Muscle layer of duodenum (tissue), 2 donors: ENCODE measurements at regions not wholly inside any gene's neighbourhood (a gene's known extent, or its start where the extent isn't known, plus 50 kb on each side); places are given as distances from the start of the nearest gene placed in this dataset.
"Not testable (repeated sequence)": the region's sequence is repeated elsewhere in the genome, so short reads cannot be mapped to it uniquely, and the experiment has no call there.

Source experiments
- H3K27ac ChIP-seq: one replicate; pipeline ENCODE4 v1.7.0; 2013; ENCODE audit warnings: mild to moderate bottlenecking, low read length
- H3K27me3 ChIP-seq: one replicate; pipeline ENCODE4 v1.7.0; 2013; ENCODE audit warnings: low read depth, mild to moderate bottlenecking, control low read depth, low read length
- H3K36me3 ChIP-seq, 2 donors: one replicate each; pipeline ENCODE4 v1.7.0; 2013; ENCODE audit warnings: low read length in 2 of 2, control low read depth in 1 of 2, mild to moderate bottlenecking in 1 of 2; ENCODE audit not compliant: insufficient read depth in 2 of 2, control insufficient read depth in 1 of 2
- H3K4me1 ChIP-seq, 2 donors: one replicate each; pipeline ENCODE4 v1.7.0; 2013; ENCODE audit warnings: low read length in 2 of 2, mild to moderate bottlenecking in 2 of 2, control low read depth in 1 of 2, moderate library complexity in 1 of 2; ENCODE audit not compliant: insufficient read depth in 2 of 2, control insufficient read depth in 1 of 2
- H3K4me3 ChIP-seq, 2 donors: one replicate each; pipeline ENCODE4 v1.7.0; 2013; ENCODE audit warnings: low read length in 2 of 2, low read depth in 1 of 2, mild to moderate bottlenecking in 1 of 2
- H3K9me3 ChIP-seq, 2 donors: one replicate each; pipeline ENCODE4 v1.7.0; 2013; ENCODE audit warnings: low read length in 2 of 2, control low read depth in 1 of 2, mild to moderate bottlenecking in 1 of 2; ENCODE audit not compliant: control insufficient read depth in 1 of 2
- donor health status: healthy.

- Histone ChIP-seq H3K4me1 (no peaks in the 10 kb centered on the region), H3K9me3 (no peaks in the 10 kb centered on the region)
These were observed 535.7 kb upstream of the ACO1 start for GRCh38 chr9:31848505-31849285.

GRCh38 chr9:31854187-31854586 is 530.3 kb upstream of the ACO1 start:
- H3K9me3 ChIP-seq = peaks cover 0 to 8% of the 10 kb centered on the region in 2 donors
- no peak overlapping the region for H3K4me3 ChIP-seq
- no peak overlapping the region for H3K27ac ChIP-seq
- H3K4me1 ChIP-seq = no peaks in the 10 kb centered on the region
- no peaks in the 10 kb centered on the region for H3K27me3 ChIP-seq
- H3K36me3 ChIP-seq = no peaks in the 10 kb centered on the region

More at GRCh38 chr9:31848505-31849285, 535.7 kb upstream of the ACO1 start:
- no peaks in the 10 kb centered on the region for H3K36me3 ChIP-seq
- no peak overlapping the region for H3K27ac ChIP-seq
- H3K27me3 ChIP-seq = no peaks in the 10 kb centered on the region
- H3K4me3 ChIP-seq = no peak overlapping the region

- no peaks in the 10 kb centered on the region for H3K4me1 ChIP-seq
- H3K36me3 ChIP-seq = no peaks in the 10 kb centered on the region
- no peak overlapping the region for H3K27ac ChIP-seq
- H3K4me3 ChIP-seq = no peak overlapping the region
- H3K27me3 ChIP-seq = no peaks in the 10 kb centered on the region
- H3K9me3 ChIP-seq = peaks cover 0 to 3% of the 10 kb centered on the region in 2 donors
These were observed 515.6 kb upstream of the ACO1 start for GRCh38 chr9:31868830-31869229.

- no peaks in the 10 kb centered on the region for H3K27me3 ChIP-seq
- no peaks in the 10 kb centered on the region for H3K4me1 ChIP-seq
- H3K27ac ChIP-seq = no peak overlapping the region
- H3K4me3 ChIP-seq = no peak overlapping the region
- H3K9me3 ChIP-seq = peaks cover 0 to 3% of the 10 kb centered on the region in 2 donors
- no peaks in the 10 kb centered on the region for H3K36me3 ChIP-seq
These were observed 514.2 kb upstream of the ACO1 start for GRCh38 chr9:31870276-31870675.

GRCh38 chr9:31873722-31874121 is 510.7 kb upstream of the ACO1 start:
- H3K27ac ChIP-seq = no peak overlapping the region
- H3K4me3 ChIP-seq = no peak overlapping the region
- no peaks in the 10 kb centered on the region for H3K27me3 ChIP-seq
- no peaks in the 10 kb centered on the region for H3K36me3 ChIP-seq
- peaks cover 0 to 3% of the 10 kb centered on the region in 2 donors for H3K9me3 ChIP-seq
- no peaks in the 10 kb centered on the region for H3K4me1 ChIP-seq

- Histone ChIP-seq H3K27me3 (no peaks in the 10 kb centered on the region), H3K36me3 (no peaks in the 10 kb centered on the region), H3K27ac (no peak overlapping the region), H3K4me1 (no peaks in the 10 kb centered on the region), H3K4me3 (no peak overlapping the region), H3K9me3 (no peaks in the 10 kb centered on the region)
These were observed 490.4 kb upstream of the ACO1 start for GRCh38 chr9:31894008-31894407.

GRCh38 chr9:31908158-31908890 is 476.1 kb upstream of the ACO1 start:
- H3K27ac ChIP-seq = no peak overlapping the region
- H3K27me3 ChIP-seq = no peaks in the 10 kb centered on the region
- no peaks in the 10 kb centered on the region for H3K4me1 ChIP-seq
- H3K36me3 ChIP-seq = no peaks in the 10 kb centered on the region
- H3K9me3 ChIP-seq = no peaks in the 10 kb centered on the region
- no peak overlapping the region for H3K4me3 ChIP-seq

GRCh38 chr9:31908891-31909480 is 475.5 kb upstream of the ACO1 start:
- no peaks in the 10 kb centered on the region for H3K36me3 ChIP-seq
- H3K27ac ChIP-seq = no peak overlapping the region
- H3K27me3 ChIP-seq = no peaks in the 10 kb centered on the region
- H3K4me3 ChIP-seq = no peak overlapping the region
- no peaks in the 10 kb centered on the region for H3K9me3 ChIP-seq
- H3K4me1 ChIP-seq = no peaks in the 10 kb centered on the region

GRCh38 chr9:31912636-31913035 is 471.8 kb upstream of the ACO1 start:
- Histone ChIP-seq H3K36me3 (no peaks in the 10 kb centered on the region), H3K4me1 (no peaks in the 10 kb centered on the region), H3K27ac (no peak overlapping the region), H3K27me3 (no peaks in the 10 kb centered on the region), H3K4me3 (no peak overlapping the region), H3K9me3 (no peaks in the 10 kb centered on the region)

- Histone ChIP-seq H3K27ac (no peak overlapping the region), H3K4me1 (no peaks in the 10 kb centered on the region), H3K36me3 (no peaks in the 10 kb centered on the region), H3K4me3 (no peak overlapping the region), H3K27me3 (no peaks in the 10 kb centered on the region), H3K9me3 (no peaks in the 10 kb centered on the region)
These were observed 467.7 kb upstream of the ACO1 start for GRCh38 chr9:31916591-31917241.

- H3K4me1 ChIP-seq, H3K4me3 ChIP-seq, H3K36me3 ChIP-seq, H3K9me3 ChIP-seq, H3K27ac ChIP-seq, H3K27me3 ChIP-seq: not testable (repeated sequence)
These were observed 446.7 kb upstream of the ACO1 start for GRCh38 chr9:31937737-31938136.
